ENCODE measurements at regions not wholly inside any gene's neighbourhood (a gene's known extent, or its start where the extent isn't known, plus 50 kb on each side); places are given as distances from the start of the nearest gene placed in this dataset.

DNA sequence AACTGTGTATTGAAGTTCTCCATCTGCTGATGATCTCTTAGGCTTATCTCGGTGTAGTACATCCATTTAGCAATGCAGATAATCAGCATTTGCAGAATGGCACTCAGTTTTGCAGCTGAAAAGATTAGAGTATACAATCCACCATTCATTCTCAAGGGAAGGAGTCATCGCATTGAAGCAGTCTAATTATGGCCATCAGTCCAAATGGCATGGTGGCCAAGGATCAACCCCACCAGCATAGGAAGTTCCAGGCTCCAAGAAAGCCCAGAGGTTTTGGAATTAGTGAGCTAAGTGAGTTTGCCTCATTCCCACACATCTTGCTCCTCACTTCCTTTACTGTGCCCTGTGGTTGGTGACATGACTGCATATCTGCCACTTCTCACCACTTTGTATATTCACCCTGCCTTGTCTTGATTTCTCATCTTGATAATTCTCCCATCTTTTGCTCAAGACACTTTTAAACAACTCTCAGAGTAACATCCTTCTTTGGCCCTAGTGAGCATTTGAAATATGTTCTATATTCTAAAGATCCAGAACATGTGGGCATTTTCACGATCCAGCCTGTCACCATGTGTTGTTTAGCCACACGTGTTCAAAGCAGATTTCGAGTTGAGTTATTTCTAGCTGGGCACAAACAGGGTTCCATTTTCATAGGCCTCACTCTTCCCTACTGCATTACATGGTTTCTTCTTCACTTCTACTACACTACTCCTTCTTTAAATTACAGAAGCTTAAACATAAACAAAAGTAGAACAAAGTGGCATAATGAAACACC is 1119.8 kb downstream of the TSN start:
- no peak for DNase-seq (ENCODE audit: low spot score)

DNA sequence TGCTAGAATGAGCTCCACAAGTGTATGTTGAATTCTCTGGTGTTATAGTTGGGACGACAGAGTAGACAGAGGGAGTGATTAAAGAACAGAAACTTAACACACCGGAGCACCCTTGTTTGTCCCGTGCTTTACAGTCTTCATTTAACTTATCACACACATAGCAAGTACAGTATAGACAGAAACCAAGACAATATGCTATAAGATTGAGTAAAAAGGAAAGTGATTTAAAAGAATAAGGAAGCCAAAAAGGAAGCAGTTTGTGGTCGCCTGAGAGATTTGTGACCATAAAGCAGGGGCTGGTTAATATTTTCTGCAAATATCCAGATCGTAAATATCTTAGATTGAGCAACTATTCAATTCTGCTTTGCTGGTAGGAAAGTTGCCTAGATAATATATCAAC is 1128.4 kb downstream of the TSN start:
- no peak for DNase-seq (ENCODE audit: low spot score)

DNA sequence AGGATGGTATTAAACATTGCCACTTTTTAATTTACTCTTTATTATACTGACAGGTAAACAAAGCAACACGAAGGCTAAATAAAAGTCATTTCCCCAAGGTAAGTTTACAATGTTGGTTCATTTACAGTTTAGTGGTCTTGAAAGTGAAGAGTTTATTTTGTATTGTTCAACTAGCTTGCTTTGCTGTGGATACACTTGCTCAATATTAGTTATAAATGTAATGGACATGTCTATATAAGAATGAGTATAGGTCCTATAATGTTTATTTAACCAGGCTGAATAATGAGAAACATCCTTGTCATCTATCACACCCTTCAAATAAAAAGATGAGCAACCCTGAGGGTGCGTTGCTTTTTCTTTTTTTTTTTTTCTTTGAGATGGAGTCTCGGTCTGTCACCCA is 1129.4 kb downstream of the TSN start:
- DNase-seq (ENCODE audit: low spot score) = no peak

DNA sequence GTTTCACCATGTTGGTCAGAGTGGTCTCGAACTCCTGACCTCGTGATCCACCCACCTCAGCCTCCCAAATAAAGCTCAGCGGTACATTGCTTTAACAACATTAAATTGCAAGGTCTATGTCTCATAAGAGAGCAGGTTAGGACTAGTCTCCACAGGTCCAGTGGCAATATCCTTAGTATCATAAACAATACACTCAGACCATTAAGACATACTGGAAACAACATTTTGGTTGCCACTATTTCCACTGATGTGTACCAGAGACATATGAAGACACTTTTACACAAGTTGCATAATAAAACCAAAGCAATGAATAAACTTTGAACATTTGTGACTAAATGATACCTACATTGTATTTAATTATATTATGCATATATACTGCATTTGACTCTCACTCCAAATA is 1130.0 kb downstream of the TSN start:
- no peak for DNase-seq (ENCODE audit: low spot score)

DNA sequence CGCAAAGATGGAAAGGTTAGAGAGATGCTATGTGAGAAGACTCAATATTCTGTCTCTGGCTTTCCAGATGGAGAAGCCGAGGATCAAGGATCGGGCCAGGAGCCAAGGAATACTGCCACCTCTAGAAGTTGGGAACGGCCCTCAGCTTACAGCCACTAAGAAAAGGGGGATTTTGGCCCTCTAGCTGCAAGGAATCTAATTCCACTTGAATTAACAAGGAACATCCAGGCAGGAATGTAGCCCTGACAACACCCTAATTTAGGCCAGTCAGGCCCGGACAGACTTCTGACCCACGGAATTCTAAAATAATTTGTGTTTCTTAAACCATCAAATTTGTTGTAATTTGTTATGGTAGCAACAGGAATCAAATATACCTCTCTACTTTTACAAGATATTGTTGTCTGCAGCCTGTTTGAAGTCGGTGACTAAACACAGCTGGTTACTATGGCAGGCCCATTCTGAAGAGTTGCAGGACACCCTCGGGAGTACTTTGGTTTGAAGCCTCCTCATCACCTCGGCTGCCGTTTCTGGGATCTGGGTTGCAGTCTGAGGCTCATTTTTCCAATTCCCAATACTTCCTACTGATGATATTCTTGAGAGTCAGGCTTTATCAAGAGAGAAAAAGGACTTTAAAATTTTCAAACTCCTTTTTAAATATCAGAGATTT is 1131.2 kb downstream of the TSN start:
- no peak for DNase-seq (ENCODE audit: low spot score)

DNA sequence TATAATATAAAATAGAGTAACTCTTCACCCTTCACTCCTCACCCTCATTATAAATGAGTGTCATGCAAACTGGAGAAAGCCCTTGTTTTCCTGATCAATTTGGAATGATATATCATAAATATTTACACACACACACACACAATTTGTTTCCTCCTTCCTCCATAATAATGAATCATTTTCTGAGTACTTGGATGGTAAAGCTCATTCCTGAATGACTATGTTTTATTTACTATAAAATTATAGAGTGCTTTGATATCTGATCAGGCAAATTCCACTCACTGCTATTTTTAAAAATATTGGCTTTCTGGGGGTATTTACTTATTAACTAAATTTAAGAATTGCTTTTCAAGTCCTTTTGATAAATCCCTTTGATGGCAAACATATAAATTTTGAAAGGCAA is 1125.5 kb upstream of the CNTNAP5 start:
- no peak for DNase-seq (ENCODE audit: low spot score)

DNA sequence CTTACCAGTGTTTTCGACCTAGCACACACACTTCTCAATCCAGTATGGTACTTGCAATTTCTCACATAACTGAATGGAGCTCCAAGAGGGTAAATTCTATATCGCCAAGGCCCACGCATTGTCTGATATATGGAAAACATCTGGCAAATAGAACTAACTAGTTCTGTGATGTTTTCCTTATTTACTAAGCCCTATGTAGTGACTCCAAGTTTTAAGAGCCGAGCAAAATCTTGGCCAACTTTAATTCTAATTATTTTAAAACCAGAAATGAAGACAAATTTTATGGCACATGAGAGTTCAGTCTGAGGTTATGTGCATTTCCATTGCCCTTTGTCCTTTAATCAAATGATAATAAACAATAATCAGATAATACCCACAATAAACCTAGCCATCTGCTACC is 1119.7 kb upstream of the CNTNAP5 start:
- no peak for DNase-seq (ENCODE audit: low spot score)

DNA sequence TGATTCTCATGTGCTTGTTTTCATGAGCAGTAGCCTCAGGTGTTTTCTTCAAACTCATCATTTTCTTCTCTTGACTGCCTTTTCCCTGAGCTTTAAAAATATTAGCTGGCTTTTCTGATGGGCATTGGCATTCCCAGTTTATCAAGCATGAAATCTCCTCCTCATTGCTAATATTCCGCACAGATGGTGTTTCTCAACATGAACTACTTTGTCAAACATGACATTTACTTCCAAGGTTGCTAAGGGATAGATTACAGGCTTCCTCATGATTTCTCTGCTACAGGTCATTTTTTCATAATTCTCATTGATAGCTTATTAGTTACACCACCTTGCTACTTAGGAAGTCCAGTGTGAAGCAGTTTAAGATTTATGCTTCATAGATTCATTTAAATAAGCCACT is 1116.9 kb upstream of the CNTNAP5 start:
- no peak for DNase-seq (ENCODE audit: low spot score)

DNA sequence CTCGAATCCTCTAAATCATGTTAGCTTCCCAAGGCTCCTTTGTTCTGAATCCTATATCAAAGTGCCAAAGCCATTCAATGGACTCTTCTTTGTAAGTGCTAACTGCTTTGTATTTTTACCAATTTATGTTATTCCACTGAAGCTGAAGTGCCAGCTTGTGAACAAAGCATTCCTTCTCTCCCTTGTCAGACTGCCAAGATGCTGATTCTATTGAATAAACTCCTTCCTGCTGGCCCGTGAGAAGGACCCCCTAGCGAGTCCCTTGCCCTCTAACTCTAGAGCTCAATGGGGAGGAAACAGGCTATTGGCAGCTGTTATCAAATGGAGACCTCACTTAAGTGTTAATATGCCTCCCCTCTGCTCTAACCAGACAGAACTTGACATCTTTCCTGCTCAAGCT is 1097.9 kb upstream of the CNTNAP5 start:
- peak; percentile 66 for DNase-seq (ENCODE audit: low spot score)

DNA sequence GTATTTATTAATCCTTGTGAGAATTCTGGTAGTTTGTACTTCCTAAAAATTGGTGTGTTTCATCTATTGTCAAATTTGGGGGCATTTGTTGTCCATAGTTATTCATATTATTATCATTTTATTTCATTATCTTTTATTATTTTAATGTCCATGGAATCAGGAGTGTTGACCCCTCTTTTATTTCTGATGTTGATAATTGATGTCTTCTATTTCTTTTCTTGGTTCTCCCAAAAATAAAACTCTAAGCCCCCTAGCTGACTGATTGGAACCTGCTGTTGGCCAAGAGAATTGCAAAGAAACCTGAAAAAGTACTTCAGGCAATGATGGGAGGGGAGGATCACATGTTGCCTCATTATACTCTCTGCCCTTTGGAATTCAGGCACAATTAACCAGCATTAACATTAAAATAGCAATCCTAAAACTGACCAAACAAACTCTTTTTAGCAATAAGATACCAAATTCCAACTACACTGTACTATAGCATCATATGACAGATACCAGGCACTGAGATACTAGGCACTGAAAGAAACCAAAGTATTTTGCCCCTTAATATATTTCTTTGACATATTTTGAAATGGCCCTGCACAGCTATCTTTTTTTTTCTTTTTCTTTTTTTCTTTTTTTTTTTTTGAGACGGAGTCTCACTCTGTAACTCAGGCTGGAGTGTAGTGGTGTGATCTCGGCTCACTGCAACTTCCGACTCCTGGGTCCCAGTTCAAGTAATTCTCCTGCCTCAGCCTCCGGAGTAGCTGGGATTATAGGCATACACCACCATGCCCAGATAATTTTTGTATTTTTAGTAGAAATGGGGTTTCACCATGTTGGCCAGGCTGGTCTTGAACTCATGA is 1097.2 kb upstream of the CNTNAP5 start:
- DNase-seq (ENCODE audit: low spot score) = no peak

DNA sequence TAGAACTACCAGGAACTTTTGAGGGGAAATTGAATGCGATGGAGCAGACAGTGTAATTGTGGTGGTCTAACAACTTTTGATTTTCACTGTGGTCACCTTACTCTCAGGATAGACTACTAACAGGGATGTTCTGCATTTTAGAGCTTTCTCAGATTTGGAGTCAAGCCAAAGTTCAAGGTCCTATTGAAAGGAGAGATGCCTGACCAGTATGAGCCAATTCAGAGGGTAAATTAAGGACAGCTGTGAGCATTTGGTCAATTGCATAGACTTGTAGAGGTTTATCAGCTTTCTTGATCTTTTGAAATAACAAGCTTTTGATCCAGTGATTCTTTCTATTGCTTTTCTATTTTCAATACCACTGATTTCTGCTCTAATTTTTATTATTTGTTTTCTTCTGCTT is 1095.7 kb upstream of the CNTNAP5 start:
- no peak for DNase-seq (ENCODE audit: low spot score)

DNA sequence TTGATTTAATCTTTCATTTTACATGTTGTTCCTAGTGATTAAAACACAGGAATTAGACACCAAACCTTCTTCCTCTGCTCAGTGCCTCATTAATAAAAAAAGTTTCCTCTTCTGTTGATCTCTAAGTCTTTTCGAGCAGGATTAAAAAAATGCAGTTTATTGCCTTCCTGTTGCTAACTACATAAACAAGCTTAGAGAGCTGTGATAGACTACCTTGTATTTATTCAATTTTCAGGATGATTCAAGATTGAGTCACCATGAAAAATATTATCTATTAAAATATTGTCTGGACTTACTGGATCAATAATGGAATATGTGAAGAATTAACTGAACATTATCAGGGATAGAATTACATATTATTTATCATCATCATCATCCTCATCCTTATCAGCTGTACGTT is 1089.6 kb upstream of the CNTNAP5 start:
- no peak for DNase-seq (ENCODE audit: low spot score)

DNA sequence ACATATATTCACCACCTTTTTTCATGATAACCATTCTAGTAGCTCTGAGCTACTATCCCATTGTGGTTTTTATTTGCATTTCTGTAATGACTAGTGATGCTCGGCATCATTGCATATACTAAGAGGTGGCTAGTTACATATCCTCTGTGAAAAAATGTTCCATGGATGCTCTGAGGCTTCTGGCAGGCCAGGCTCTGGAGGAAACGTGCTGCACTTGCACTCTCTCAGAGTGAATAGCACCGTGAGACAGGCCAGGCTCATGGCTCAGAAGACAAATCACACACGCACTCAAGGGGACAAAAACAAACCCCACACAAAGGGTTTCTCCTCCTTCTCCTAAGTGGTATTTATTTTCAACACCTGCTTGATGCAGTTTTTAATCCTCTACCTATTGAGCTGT is 1085.3 kb upstream of the CNTNAP5 start:
- no peak for DNase-seq (ENCODE audit: low spot score)

DNA sequence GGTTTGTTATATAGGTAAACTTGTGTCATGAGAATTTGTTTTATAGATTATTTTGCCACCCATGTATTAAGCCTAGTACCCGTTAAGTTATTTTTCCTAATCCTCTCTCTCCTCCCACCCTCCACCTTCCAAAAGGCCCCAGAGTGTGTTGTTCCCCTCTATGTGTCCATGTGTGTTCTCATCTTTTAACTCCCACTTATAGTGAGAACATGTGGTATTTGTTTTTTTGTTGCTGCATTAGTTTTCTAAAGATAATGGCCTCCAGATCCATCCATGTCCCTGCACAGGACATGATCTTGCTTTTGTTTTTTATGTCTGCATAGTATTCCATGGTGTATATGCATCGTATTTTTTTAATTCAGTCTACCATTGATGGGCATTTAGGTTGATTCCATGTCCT is 1075.6 kb upstream of the CNTNAP5 start:
- no peak for DNase-seq (ENCODE audit: low spot score)

DNA sequence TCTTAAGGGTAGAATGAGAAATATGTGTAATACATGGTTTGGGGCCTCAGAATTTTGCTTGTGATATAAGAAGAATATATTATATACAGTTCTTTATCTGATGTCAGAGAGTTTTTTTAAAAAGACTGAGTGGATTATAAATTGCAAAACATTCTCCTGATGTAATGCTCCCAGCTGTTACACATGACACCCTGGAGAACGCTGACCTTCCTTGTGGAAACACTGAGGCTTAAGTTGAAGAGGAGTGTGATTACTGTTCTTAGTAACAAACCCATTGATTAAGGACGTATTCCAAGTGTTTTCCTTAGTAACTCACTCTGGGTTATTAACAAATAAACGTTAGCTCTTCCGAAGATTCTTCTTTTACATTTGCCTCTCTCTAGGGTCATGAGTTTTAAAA is 1069.3 kb upstream of the CNTNAP5 start:
- DNase-seq (ENCODE audit: low spot score) = no peak

DNA sequence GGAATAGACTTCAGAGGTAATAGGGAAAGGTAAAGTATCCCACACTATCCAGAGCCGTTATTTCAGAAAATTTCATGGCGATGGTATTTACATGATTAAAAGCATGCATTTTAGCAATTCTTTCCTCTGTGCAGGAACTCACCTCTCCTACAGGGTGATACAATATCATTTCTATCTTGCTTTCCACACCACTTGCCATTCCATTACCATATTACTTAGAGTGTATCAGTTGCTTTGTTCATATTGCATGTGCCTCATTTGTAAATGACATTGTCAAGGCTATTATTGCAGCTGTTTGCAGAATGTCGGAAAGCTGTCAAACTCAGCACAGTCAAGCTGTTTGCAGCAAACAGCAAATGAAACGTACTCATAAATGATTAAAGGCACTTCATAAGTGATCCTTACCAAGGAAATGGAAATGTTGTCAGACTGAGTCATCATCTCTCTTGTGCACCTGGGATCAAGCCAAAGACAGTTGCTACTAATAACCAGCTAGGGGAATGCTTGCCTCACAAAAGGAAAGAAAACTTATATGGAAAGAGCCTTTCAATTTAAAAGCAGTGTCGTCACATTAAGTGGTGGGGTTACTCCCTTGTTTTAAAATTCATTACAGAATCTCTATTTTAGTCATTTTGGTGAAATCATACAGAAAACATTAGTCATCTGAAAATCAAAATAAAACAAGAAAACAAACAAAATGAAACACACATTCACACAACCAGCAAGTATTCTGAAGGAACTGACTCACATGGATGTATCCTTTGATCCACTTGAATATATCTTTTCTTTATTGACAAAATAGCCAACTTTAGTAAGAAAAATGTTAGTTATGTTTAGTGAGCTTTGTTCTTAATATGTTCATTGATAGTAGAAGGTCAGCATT is 1064.1 kb upstream of the CNTNAP5 start:
- no peak for DNase-seq (ENCODE audit: low spot score)

DNA sequence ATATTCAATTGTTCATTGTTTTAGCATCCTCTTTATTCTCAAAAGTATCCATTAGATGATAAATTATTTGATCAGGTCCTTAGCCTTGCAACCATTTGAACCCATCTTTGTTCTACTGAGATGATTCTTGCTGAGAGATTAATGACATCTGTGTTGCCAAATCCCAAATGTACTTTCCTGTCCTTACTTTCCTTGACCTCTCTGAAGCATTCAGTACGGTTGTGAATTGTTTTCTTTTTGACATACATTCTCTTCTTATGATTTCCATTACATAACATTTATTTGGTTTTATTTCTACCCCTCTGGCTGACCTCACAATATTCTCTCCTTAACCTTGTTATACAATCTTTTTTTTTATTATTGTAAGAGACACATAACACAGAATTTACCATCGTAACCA is 1058.6 kb upstream of the CNTNAP5 start:
- DNase-seq (ENCODE audit: low spot score) = no peak

DNA sequence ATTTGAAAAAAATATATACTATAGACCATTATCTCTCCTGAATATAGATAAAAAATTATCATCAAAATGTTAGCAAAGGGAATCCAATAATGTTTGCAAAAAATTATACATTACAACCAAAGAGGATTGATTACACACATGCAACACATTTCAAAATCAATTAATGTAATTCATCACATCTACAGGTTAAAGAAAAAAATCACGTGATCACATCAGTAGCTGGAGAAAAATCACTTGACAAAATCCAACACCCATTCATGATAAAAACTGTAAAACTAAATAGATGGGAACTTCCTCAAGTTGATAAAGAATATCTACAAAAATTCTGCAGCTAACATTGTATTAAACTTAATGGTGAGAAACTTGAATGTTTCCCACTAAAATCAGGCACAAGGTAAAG is 1047.5 kb upstream of the CNTNAP5 start:
- no peak for DNase-seq (ENCODE audit: low spot score)

DNA sequence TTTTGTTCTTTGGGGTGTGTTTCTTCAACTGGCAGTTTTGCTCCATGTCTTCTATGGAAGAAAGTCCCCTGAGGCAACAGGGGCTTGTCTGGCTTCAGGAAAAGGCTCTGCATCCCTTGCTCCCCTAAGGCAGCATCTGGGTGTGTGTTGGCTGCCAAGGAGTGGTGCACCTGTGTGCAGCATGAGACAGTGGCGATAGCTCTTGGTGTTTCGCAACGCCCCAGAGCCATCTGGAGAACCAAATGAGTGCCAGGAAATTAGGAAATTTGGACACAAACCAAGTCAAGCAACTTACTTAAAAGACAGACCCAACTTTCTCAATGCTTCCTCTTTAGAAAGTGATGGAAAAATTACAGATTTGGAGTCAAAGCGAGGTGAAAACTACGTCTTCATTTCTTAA is 1044.4 kb upstream of the CNTNAP5 start:
- DNase-seq (ENCODE audit: low spot score) = peak; percentile 7

DNA sequence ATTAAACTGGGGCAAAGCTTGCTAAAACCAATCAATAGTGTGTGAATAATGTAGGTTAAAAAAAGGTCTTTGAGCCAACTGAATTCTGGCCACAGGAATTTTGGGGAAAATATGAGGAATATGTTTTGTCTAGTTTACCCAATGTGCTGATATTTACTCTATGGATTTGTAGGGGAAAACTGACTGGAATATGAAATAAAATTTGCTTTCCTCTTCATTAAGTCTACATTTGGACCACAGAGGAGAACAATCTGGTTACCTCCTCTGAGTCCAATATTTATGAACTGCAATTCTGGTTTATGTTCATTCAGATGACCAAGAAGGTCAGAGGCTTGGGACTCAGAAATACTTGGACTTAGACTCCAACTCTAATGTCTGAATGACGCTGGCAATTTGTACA is 1042.2 kb upstream of the CNTNAP5 start:
- no peak for DNase-seq (ENCODE audit: low spot score)

DNA sequence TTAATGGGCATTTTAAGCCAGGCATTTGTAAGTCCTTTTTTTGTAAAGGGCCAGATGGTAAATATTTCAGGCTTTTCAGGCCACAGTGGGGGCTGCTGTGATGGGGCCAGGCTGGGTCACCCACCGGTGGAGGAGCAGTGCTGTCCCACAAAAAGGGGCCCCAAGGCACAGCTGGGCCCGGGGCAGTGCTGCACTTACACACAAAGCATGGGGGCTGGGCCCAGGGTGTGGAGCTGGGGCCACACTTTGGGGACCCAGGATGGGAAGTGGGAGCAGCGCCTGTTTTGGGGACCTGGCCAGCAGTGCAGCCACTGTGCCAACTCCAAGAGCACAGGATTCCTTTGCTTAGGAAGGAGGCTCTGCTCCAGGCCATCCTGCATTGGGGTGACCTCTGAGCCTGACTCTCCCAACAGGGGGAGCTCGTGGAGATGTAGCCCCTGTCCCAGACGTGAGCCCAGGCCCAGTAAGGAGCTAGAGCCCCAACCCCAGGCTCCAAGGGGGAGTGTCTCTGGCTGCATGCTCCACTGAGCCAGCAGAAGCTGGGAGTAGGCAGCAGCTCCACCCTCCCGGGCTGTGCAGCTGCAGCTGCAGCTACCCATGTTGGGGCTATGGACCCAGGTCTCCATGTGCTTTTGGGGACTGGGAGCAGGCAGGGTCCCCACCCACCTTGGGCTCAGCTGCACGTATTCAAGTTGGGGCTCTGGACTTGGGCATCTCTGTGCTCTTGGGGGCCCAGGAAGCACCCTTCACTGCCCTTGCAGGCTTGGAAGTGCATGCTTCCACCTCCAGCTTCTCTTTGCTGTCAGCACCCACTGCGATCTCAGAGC is 1036.5 kb upstream of the CNTNAP5 start:
- DNase-seq (ENCODE audit: low spot score) = no peak
